A172 (cell line): ENCODE measurements at regions not wholly inside any gene's neighbourhood (a gene's known extent, or its start where the extent isn't known, plus 50 kb on each side); places are given as distances from the start of the nearest gene placed in this dataset.
"Not testable (repeated sequence)": the region's sequence is repeated elsewhere in the genome, so short reads cannot be mapped to it uniquely, and the experiment has no call there.

Experiments
- DNase-seq: peaks from one replicate; pipeline ENCODE4 v3.0.0-alpha.2; 2015; ENCODE audit warnings: low spot score

DNA sequence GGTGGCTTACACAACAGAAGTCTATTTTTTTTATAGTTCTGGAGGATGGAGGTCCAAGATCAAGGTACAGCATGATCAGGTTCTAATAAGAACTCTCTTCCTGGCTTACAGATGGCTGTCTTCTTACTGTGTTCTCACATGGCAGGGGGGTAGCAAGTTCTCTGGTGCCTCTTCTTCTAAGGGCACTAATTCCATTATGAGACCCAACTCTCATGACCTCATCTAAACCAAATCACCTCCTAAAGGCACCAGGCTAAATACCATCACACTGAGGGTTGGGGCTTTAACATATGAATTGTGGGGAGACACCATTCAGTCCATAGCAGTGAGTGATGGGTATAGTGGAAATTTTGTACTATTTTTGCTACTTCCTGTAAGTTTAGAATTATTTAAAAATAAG is 75.2 kb upstream of the SLC4A7 start:
- no peak for DNase-seq

GRCh38 chr3:27557411-27557810 is 73.2 kb upstream of the SLC4A7 start:
- no peak for DNase-seq

- DNase-seq: peak; percentile 37
These were observed 72.7 kb upstream of the SLC4A7 start for GRCh38 chr3:27556887-27557286.

- DNase-seq: no peak
These were observed 70.5 kb upstream of the SLC4A7 start for GRCh38 chr3:27554706-27555105.

DNA sequence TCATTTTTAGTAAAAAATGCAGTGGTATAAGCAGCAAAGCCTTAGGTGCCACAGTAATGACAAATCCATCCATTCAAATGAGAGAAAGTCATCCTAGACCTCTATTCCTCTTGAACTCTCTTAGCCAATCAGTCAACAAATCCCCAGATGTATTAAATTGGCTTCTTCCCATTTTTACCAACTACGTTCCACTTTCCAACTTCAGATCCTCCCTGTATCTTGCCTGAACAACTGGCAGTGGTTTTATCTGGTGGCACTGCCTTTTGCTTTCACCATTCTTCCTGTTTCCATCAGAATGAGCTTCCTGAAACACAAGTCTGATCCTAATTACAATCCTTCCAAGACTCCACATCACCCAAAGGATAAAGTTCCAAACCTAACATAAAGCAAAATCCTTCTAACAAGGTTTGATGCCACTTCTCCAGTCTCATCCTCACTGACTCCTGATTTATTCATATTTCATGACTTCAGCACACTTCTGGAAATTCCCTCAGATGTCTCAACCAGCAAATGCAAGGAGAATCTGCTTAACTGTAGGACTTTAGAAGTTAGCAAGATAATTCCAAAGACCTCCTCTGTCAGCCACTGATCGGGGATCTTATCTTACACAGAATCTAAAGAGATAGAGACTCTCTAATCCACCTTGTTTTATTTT is 69.8 kb upstream of the SLC4A7 start:
- DNase-seq: peak; percentile 39

DNA sequence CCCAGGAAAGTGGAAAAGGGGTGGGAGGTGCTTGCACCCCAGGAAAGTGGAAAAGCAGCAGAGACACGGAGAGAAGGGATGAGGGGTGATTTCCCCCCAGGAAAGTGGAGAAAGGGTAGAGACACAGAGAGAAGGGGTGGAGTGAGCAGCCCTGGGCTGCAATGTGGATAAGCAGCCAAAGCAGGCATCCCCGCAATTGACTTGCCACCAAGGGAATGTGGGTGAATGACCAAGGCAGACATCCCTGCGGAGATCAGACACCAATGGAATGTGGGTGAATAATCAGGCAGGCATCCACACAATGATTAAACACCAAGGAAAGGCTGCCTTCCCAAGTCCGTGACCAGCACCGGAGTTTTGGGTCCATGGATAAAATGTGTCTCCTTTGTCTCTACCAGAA is 68.5 kb upstream of the SLC4A7 start:
- DNase-seq: peak; percentile 90

GRCh38 chr3:27551413-27551812 is 67.2 kb upstream of the SLC4A7 start:
- not testable (repeated sequence) for DNase-seq

DNA sequence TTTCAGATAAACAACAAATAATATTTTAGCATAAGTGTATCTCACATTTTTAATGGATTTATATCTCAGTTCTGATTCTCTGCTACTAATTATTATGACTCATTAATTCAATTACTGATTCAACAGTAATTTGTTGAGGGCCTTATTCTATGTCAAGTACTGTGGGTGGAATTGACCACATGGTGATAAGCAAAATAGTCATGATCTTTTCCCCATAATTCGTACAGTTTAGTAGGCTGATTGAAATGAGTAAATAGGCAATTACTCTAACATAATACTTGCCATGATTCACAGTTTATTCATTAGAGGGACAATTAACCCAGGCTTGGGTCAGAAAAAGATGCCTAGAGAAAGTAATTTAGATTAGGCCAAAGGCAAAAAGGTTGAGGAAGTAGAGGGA is 60.9 kb upstream of the SLC4A7 start:
- peak; percentile 39 for DNase-seq

- DNase-seq: peak; percentile 35
These were observed 60.2 kb upstream of the SLC4A7 start for GRCh38 chr3:27544372-27544865.

- DNase-seq: no peak
These were observed 58.3 kb upstream of the SLC4A7 start for GRCh38 chr3:27542476-27542875.

DNA sequence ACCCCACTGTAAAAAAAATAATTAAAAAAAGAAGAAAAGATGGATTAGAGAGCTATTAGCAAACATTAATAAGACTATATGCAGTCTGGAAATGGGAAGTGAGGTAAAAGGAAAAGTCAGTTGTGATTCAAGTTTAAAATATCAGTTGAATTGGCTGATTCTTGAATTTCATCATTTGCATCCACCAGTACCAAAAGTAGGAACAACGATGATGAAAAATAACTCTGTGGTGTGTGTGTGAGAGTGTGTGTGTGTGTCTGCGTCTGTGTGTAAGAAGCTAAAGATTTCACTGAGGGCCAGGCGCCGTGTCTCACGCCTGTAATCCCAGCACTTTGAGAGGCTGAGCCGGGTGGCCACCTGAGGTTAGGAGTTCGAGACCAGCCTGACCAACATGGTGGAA is 56.0 kb upstream of the SLC4A7 start:
- DNase-seq: no peak

DNA sequence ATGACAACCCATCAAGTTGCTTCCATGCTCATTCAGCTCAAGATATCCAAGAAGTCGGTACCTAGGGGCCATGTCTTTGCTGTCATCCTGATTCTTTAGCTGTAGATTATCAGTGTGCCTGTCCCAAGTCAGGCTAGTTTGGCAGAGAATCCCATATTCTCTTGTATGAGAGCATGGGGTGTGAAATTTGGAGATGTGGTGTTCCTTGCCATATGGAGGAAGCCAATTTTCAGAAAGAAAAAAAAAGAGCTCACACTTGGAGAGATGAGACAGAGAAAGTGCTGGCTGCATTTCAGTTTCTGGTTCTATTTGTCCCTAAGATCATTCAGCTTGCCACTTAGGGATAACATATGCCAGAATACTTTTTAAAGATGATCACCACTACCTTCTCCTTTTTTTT is 52.3 kb upstream of the SLC4A7 start:
- no peak for DNase-seq

DNA sequence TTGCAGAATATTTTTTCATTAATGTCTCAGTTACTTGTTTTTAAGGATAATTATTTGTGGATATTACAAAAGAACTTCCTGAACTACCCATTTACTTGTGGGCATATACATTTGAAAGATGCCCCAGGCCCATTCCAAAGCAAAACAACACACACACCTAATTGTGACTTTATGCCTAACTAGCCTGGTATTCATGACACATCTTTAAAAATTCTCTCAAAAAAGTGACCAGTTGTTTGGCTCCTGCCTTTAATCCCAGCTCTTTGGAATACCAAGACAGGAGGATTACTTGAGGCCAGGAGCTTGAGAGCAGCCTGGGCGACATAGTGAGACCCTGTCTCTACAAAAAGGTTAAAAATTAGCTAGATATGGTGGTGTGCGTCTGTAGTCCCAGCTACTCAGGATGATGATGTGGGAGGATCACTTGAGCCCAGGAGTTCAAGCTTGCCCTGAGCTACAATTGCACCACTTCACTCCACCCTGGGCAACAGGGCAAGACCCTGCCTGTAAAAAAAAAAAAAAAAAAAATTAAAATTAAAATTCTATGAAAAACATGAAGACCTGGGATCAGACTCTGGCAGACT is 51.7 kb upstream of the SLC4A7 start:
- DNase-seq: peak; percentile 69

DNA sequence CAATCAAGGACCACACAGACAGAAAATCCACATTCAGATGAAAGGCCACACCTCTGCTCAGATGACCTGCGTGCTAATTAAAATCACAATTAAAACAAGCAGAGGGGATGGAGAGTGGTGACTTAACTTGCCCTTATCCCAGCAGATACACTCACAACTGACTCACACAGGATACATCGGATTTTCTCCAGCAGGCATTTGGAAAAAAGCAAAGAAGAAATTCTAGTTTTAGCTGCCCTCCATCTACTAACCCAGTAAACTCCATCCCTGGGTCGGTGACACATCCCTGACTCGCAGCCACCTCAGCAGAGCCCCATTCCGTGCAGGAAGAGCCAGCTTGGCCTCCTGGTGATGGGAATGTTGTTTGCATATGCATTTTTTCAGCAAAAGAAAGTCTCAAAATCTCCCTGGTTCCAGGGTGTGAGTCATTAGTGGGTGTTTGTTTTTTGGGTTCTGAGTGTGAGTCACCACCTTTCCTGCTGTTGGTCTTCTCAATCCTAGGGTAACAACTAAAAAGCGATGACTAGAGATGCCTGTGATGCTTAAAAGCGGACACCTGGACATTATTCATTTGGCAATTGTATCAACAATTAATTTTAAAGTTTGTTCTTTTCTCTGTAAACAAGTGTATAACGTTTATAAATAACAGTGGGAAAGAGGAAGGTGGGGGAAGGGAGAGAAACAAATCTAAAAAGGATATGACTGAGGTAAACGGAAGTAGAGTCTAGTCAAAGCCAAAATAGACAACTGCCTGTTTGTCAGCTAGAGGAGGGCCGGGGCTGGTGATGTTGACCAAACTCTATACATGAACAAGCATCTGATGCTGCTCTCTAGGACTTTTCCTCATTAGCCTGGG is 49.8 kb upstream of the SLC4A7 start:
- peak; percentile 99 for DNase-seq
